H1 (cell line): ENCODE measurements at regions not wholly inside any gene's neighbourhood (a gene's known extent, or its start where the extent isn't known, plus 50 kb on each side); places are given as distances from the start of the nearest gene placed in this dataset.

ENCODE experiments used
- CTCF ChIA-PET: fragments of 300-600 bp; sonication (Branson Sonifier 250); formaldehyde crosslinking; loops from one replicate; lab custom pipeline; 2021; ENCODE audit not compliant: partially characterized antibody; lab: Charles Lee
- POLR2A ChIA-PET: fragments of 300-600 bp; sonication (Branson Sonifier 250); formaldehyde crosslinking; loops from one replicate; lab custom pipeline; 2021; ENCODE audit warnings: inconsistent platforms; ENCODE audit not compliant: partially characterized antibody; lab: Charles Lee
- DNase-seq, 2 experiments: peaks; one replicate each; pipeline versions ENCODE4 v3.0.0 to v3.0.0-alpha.2; 2010 to 2022; ENCODE audit warnings: low spot score in 2 of 2, low read depth in 1 of 2, mixed read lengths in 1 of 2
- FAIRE-seq: peaks from 2 replicates; lab custom pipeline; 2011; peaks lifted over from hg19 to GRCh38; lab: Jason Lieb, UNC
- H2AFZ ChIP-seq: 2 replicates; pipeline ENCODE4 v1.8.1; 2012; ENCODE audit warnings: low read length, inconsistent platforms
- H2AK5ac ChIP-seq: 2 replicates; pipeline ENCODE4 v1.6.1; 2013; ENCODE audit warnings: low read depth, low read length
- H2BK120ac ChIP-seq: replicated peaks from 2 replicates; pipeline ENCODE3; 2013; ENCODE audit warnings: low read depth, low read length, inconsistent platforms
- H2BK12ac ChIP-seq: 2 replicates; pipeline ENCODE4 v1.6.1; 2013; ENCODE audit warnings: low read depth, low read length
- H2BK15ac ChIP-seq: 2 replicates; pipeline ENCODE4 v1.6.1; 2013; ENCODE audit warnings: low read length
- H2BK20ac ChIP-seq: 2 replicates; pipeline ENCODE4 v1.6.1; 2013; ENCODE audit warnings: low read length
- H2BK5ac ChIP-seq: 2 replicates; pipeline ENCODE4 v1.6.1; 2013; ENCODE audit warnings: low read depth, low read length
- H3K14ac ChIP-seq: 2 replicates; pipeline ENCODE4 v1.6.1; 2013; ENCODE audit warnings: inconsistent platforms; ENCODE audit not compliant: insufficient read length
- H3K18ac ChIP-seq: 2 replicates; pipeline ENCODE4 v1.6.1; 2013; ENCODE audit warnings: low read length; ENCODE audit errors: extremely low read depth
- H3K23ac ChIP-seq: 2 replicates; pipeline ENCODE4 v1.6.1; 2013; ENCODE audit warnings: inconsistent platforms; ENCODE audit not compliant: insufficient read length
- H3K23me2 ChIP-seq: 2 replicates; pipeline ENCODE4 v1.6.1; 2013; ENCODE audit warnings: low read depth, low read length
- H3K27ac ChIP-seq: 2 replicates; pipeline ENCODE4 v1.6.1; 2011; ENCODE audit warnings: low read depth, low read length, inconsistent platforms
- H3K27me3 ChIP-seq, 4 experiments: replicated peaks in 1 of 4; 1 replicate in 1 of 4; 2 replicates in 3 of 4; pipeline versions ENCODE4 v1.6.1 to v1.8.1; 2011 to 2013; ENCODE audit warnings: low read length in 3 of 4, mild to moderate bottlenecking in 3 of 4, inconsistent platforms in 2 of 4, mixed read lengths in 2 of 4, moderate library complexity in 1 of 4; ENCODE audit not compliant: control insufficient read depth in 3 of 4, insufficient read depth in 3 of 4; ENCODE audit errors: extremely low read depth in 1 of 4
- H3K36me3 ChIP-seq, 4 experiments: 2 replicates each; pipeline versions ENCODE4 v1.6.1 to v1.8.1; 2011 to 2013; ENCODE audit warnings: mild to moderate bottlenecking in 4 of 4, low read length in 3 of 4, moderate library complexity in 2 of 4, control low read depth in 1 of 4, inconsistent platforms in 1 of 4; ENCODE audit not compliant: insufficient read depth in 4 of 4, control insufficient read depth in 2 of 4
- H3K4ac ChIP-seq: replicated peaks from 2 replicates; pipeline ENCODE3; 2013; ENCODE audit warnings: low read length, low read depth, mixed read lengths, inconsistent platforms; ENCODE audit not compliant: insufficient read length
- H3K4me1 ChIP-seq, 4 experiments: replicated peaks in 1 of 4; 1 replicate in 1 of 4; 2 replicates in 3 of 4; pipeline versions ENCODE4 v1.6.1 to v1.8.1; 2011 to 2013; ENCODE audit warnings: low read length in 3 of 4, inconsistent platforms in 2 of 4, mixed read lengths in 1 of 4; ENCODE audit not compliant: insufficient read depth in 4 of 4, control insufficient read depth in 3 of 4
- H3K4me2 ChIP-seq, 2 experiments: 2 replicates each; pipeline versions ENCODE4 v1.6.1 to v1.8.1; 2011 to 2013; ENCODE audit warnings: low read depth in 2 of 2, low read length in 2 of 2, control low read depth in 1 of 2, inconsistent platforms in 1 of 2, mild to moderate bottlenecking in 1 of 2; ENCODE audit not compliant: insufficient read depth in 1 of 2
- H3K4me3 ChIP-seq, 4 experiments: fragments of 200-600, 300-600 bp in 1 of 4; sonication (generic), shearing (Covaris generic), sonication (Bioruptor Twin) in 1 of 4; 2 replicates each; pipeline versions ENCODE4 v1.5.1 to v1.8.1; 2011 to 2016; ENCODE audit warnings: low read length in 4 of 4, low read depth in 3 of 4, control low read depth in 2 of 4, inconsistent platforms in 2 of 4, mild to moderate bottlenecking in 2 of 4, mixed read lengths in 1 of 4, moderate library complexity in 1 of 4; ENCODE audit not compliant: insufficient read depth in 2 of 4; ENCODE audit errors: extremely low read depth in 1 of 4
- H3K56ac ChIP-seq: replicated peaks from 2 replicates; pipeline ENCODE3; 2013; ENCODE audit warnings: low read depth, mild to moderate bottlenecking, mixed read lengths, low read length, inconsistent platforms; ENCODE audit not compliant: insufficient read length
- H3K79me1 ChIP-seq: 2 replicates; pipeline ENCODE4 v1.6.1; 2013; ENCODE audit warnings: low read depth, low read length, control low read depth
- H3K79me2 ChIP-seq, 2 experiments: 2 replicates each; pipeline versions ENCODE4 v1.6.1 to v1.8.1; 2012 to 2013; ENCODE audit warnings: low read length in 2 of 2, mild to moderate bottlenecking in 2 of 2, inconsistent platforms in 1 of 2; ENCODE audit not compliant: insufficient read depth in 2 of 2, control insufficient read depth in 1 of 2
- H3K9ac ChIP-seq, 4 experiments: replicated peaks in 1 of 4; 1 replicate in 1 of 4; 2 replicates in 3 of 4; pipeline versions ENCODE4 v1.6.1 to v1.8.1; 2011 to 2013; ENCODE audit warnings: low read depth in 3 of 4, low read length in 3 of 4, control low read depth in 2 of 4, mild to moderate bottlenecking in 2 of 4, moderate library complexity in 2 of 4, inconsistent platforms in 1 of 4; ENCODE audit errors: extremely low read depth in 1 of 4
- H3K9me3 ChIP-seq, 2 experiments: 2 replicates each; pipeline versions ENCODE4 v1.6.1 to v1.8.1; 2012 to 2013; ENCODE audit warnings: mild to moderate bottlenecking in 2 of 2, moderate library complexity in 2 of 2, control low read depth in 1 of 2, inconsistent platforms in 1 of 2, low read depth in 1 of 2, low read length in 1 of 2, mixed read lengths in 1 of 2; ENCODE audit not compliant: insufficient read depth in 2 of 2
- H4K20me1 ChIP-seq, 2 experiments: replicated peaks in 1 of 2; 2 replicates each; pipeline versions ENCODE3 to v1.8.1; 2011 to 2013; ENCODE audit warnings: inconsistent platforms in 2 of 2, low read length in 2 of 2, mild to moderate bottlenecking in 1 of 2; ENCODE audit not compliant: insufficient read depth in 2 of 2, control insufficient read depth in 1 of 2
- H4K5ac ChIP-seq: 2 replicates; pipeline ENCODE4 v1.6.1; 2013; ENCODE audit warnings: low read length, low read depth, mixed read lengths, inconsistent platforms; ENCODE audit not compliant: insufficient read length
- H4K8ac ChIP-seq: 2 replicates; pipeline ENCODE4 v1.8.0; 2013; ENCODE audit warnings: mild to moderate bottlenecking, moderate library complexity, low read length, inconsistent platforms; ENCODE audit not compliant: insufficient read depth; ENCODE audit errors: extremely low read depth
- H4K91ac ChIP-seq: replicated peaks from 2 replicates; pipeline ENCODE3; 2013; ENCODE audit warnings: low read length, mixed read lengths, inconsistent platforms; ENCODE audit not compliant: insufficient read length
- BRCA1 ChIP-seq: IDR thresholded peaks from 2 replicates; pipeline ENCODE4 v1.6.1; 2012; ENCODE audit warnings: low read depth, low read length, improper control_type of control experiment
- CEBPB ChIP-seq: IDR thresholded peaks from 2 replicates; pipeline ENCODE4 v1.6.1; 2012; ENCODE audit warnings: low read depth, low read length
- CHD1 ChIP-seq: IDR thresholded peaks from 2 replicates; pipeline ENCODE4 v1.6.1; 2012; ENCODE audit warnings: low read depth, low read length, improper control_type of control experiment
- EZH2 ChIP-seq: fragments of 200-600 bp; sonication (generic); IDR thresholded peaks from 2 replicates; pipeline ENCODE4 v1.7.1; 2012; ENCODE audit warnings: low read depth, mild to moderate bottlenecking, moderate library complexity, low read length, inconsistent platforms; ENCODE audit not compliant: severe bottlenecking
- GABPA ChIP-seq: IDR thresholded peaks from 2 replicates; pipeline ENCODE4 v1.6.1; 2011; ENCODE audit warnings: mild to moderate bottlenecking, low read length, moderate library complexity, borderline replicate concordance; ENCODE audit not compliant: insufficient read depth
- GTF2F1 ChIP-seq: IDR thresholded peaks from 2 replicates; pipeline ENCODE4 v1.6.1; 2012; ENCODE audit warnings: low read depth, low read length, improper control_type of control experiment, borderline replicate concordance
- HDAC2 ChIP-seq, 2 experiments: fragments of 300-600 bp in 1 of 2; sonication (generic) in 1 of 2; IDR thresholded peaks; 2 replicates each; pipeline ENCODE4 v1.6.1; 2011 to 2012; ENCODE audit warnings: low read depth in 2 of 2, low read length in 2 of 2, mild to moderate bottlenecking in 2 of 2, moderate library complexity in 2 of 2, borderline replicate concordance in 1 of 2, inconsistent platforms in 1 of 2
- KDM1A ChIP-seq: fragments of 200-600, 300-600 bp; sonication (generic); IDR thresholded peaks from 2 replicates; pipeline ENCODE4 v1.7.1; 2016; ENCODE audit warnings: mild to moderate bottlenecking, low read length, borderline replicate concordance
- KDM5A ChIP-seq: fragments of 200-600 bp; IDR thresholded peaks from 2 replicates; pipeline ENCODE4 v1.7.1; 2012; ENCODE audit warnings: mild to moderate bottlenecking, low read length, inconsistent platforms, mixed read lengths
- POLR2AphosphoS5 ChIP-seq: IDR thresholded peaks from 2 replicates; pipeline ENCODE4 v1.6.1; 2011; ENCODE audit warnings: low read depth, low read length
- SAP30 ChIP-seq: fragments of 300-600 bp; sonication (generic); IDR thresholded peaks from 2 replicates; pipeline ENCODE4 v1.7.1; 2012; ENCODE audit warnings: low read length, moderate library complexity, mild to moderate bottlenecking, inconsistent platforms; ENCODE audit not compliant: insufficient read depth, insufficient replicate concordance
- SP2 ChIP-seq: IDR thresholded peaks from 2 replicates; pipeline ENCODE4 v1.6.1; 2012; ENCODE audit warnings: mild to moderate bottlenecking, low read length, inconsistent platforms
- SP4 ChIP-seq: IDR thresholded peaks from 2 replicates; pipeline ENCODE4 v1.6.1; 2012; ENCODE audit warnings: low read length, inconsistent platforms
- TAF7 ChIP-seq: optimal IDR thresholded peaks from 2 replicates; pipeline ENCODE3; 2011; ENCODE audit warnings: low read depth, mild to moderate bottlenecking, inconsistent platforms, low read length, moderate library complexity, borderline replicate concordance
- TF ChIP-seq, protein P1 (sequence below): IDR thresholded peaks from 2 replicates; pipeline ENCODE4 v1.6.1; 2012; ENCODE audit warnings: inconsistent platforms

DNA sequence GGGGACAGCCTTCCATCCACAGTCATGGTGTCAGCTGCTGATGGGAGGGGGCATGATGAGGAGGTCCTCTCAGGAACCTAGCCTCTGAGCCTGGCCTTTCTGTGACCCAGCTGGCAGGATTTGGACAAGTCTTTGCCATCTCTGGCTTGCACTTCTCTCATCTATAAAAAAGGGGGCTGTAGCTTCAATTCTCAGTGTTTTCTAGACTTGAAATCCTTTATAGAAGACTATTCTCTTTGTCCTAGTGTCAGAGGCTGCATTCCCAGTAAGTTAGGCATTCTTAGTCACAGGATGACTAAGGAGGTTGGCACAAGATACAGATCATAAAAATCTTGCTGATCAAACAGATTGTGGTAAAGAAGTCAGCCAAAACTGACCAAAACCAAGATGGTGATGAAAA, 958.5 kb downstream of the CNTNAP5 start:
- TF ChIP-seq SAP30: no peak
- no peak for TF ChIP-seq SP4
- no peak for TF ChIP-seq GABPA
- no peak for TF ChIP-seq KDM5A
- TF ChIP-seq, protein P1, sequence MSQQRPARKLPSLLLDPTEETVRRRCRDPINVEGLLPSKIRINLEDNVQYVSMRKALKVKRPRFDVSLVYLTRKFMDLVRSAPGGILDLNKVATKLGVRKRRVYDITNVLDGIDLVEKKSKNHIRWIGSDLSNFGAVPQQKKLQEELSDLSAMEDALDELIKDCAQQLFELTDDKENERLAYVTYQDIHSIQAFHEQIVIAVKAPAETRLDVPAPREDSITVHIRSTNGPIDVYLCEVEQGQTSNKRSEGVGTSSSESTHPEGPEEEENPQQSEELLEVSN: no peak
- no peak for TF ChIP-seq GTF2F1
- TF ChIP-seq TAF7: no peak
- no peak for TF ChIP-seq CEBPB
- TF ChIP-seq POLR2AphosphoS5: no peak
- TF ChIP-seq HDAC2 (IDR thresholded peaks at IDR 0.05; ENCODE audit: borderline replicate concordance in 1 of 2, low read depth in 2 of 2, low read length in 2 of 2): no peak
- no peak for TF ChIP-seq EZH2
- no peak for TF ChIP-seq KDM1A
- no peak for TF ChIP-seq SP2
- TF ChIP-seq BRCA1: no peak
- no peak for TF ChIP-seq CHD1
- H3K4ac ChIP-seq: no peak overlapping the region
- no peak overlapping the region for H3K14ac ChIP-seq
- H3K23me2 ChIP-seq: no peaks in the 10 kb centered on the region
- H3K18ac ChIP-seq: no peak overlapping the region
- H3K27ac ChIP-seq: no peak overlapping the region
- H4K5ac ChIP-seq: no peak overlapping the region
- H3K36me3 ChIP-seq: no peaks in the 10 kb centered on the region
- H2BK120ac ChIP-seq: no peak overlapping the region
- no peak overlapping the region for H3K23ac ChIP-seq
- ChIA-PET POLR2A (no interaction called here), CTCF (no interaction called here)
- H2AFZ ChIP-seq: no peak overlapping the region
- no peak overlapping the region for H3K56ac ChIP-seq
- H3K9ac ChIP-seq: no peak overlapping the region
- H3K9me3 ChIP-seq: peaks cover 0 to 7% of the 10 kb centered on the region in 2 experiments; a peak in 1 of 4 replicates
- no peak for DNase-seq
- FAIRE-seq: no peak
- H2BK20ac ChIP-seq: no peak overlapping the region
- H4K8ac ChIP-seq: no peak overlapping the region
- H3K4me2 ChIP-seq: no peak overlapping the region
- H2AK5ac ChIP-seq: no peak overlapping the region
- no peaks in the 10 kb centered on the region for H4K20me1 ChIP-seq
- H3K79me2 ChIP-seq: no peaks in the 10 kb centered on the region
- H3K4me1 ChIP-seq: no peaks in the 10 kb centered on the region
- H3K27me3 ChIP-seq: no peaks in the 10 kb centered on the region
- H2BK12ac ChIP-seq: no peak overlapping the region
- no peak overlapping the region for H2BK5ac ChIP-seq
- no peaks in the 10 kb centered on the region for H3K79me1 ChIP-seq
- H2BK15ac ChIP-seq: no peak overlapping the region; the same call in 1 of the 2 replicates
- H4K91ac ChIP-seq: no peak overlapping the region
- no peak overlapping the region for H3K4me3 ChIP-seq
